Left ventricle myocardium superior (tissue), 1 donor: ENCODE measurements at regions not wholly inside any gene's neighbourhood (a gene's known extent, or its start where the extent isn't known, plus 50 kb on each side); places are given as distances from the start of the nearest gene placed in this dataset.

Source experiments
- ATAC-seq: fragments of 200-7000 bp; cut with Tn5 transposase; one replicate; pipeline ENCODE4 v1.9.1; 2020; ENCODE audit warnings: mild to moderate bottlenecking, moderate library complexity
- DNase-seq: peaks from one replicate; pipeline ENCODE4 v3.0.0-alpha.2; 2020
- intact Hi-C: fragments of 100-400 bp; cut with micrococcal nuclease; formaldehyde crosslinking; loops from one replicate; pipeline ENCODE4 v1.11.0; 2022
- donor health status: DM: no; HTN: yes; CAD: no; lungs with severe emphysema.

GRCh38 chr18:73831688-73832087, 315.9 kb downstream of the FBXO15 start:
- no peak for DNase-seq
- intact Hi-C loops, result no loop called here
- no peak for ATAC-seq

- ATAC-seq (peak; percentile 97), DNase-seq (peak; percentile 51)
- intact Hi-C loops, result no loop called here
These were observed 318.5 kb downstream of the FBXO15 start for GRCh38 chr18:73829146-73829545.

GRCh38 chr18:73827801-73828200, 319.8 kb downstream of the FBXO15 start:
- intact Hi-C loops, result no loop called here
- DNase-seq, result no peak
- no peak for ATAC-seq

GRCh38 chr18:73826098-73826497, 321.5 kb downstream of the FBXO15 start:
- DNase-seq (no peak), ATAC-seq (no peak)
- intact Hi-C loops, result no loop called here

GRCh38 chr18:73824671-73825070, 323.0 kb downstream of the FBXO15 start:
- DNase-seq (no peak), ATAC-seq (no peak)
- intact Hi-C loops, result no loop called here

- ATAC-seq, result no peak
- no peak for DNase-seq
- intact Hi-C loops, result no loop called here
These were observed 335.2 kb downstream of the FBXO15 start for GRCh38 chr18:73812423-73812822.

GRCh38 chr18:73807551-73808192, 340.0 kb downstream of the FBXO15 start:
- DNase-seq (no peak), ATAC-seq (no peak)
- intact Hi-C loops, result no loop called here

- intact Hi-C loops, result no loop called here
- ATAC-seq (no peak), DNase-seq (no peak)
These were observed 341.6 kb downstream of the FBXO15 start for GRCh38 chr18:73805991-73806390.

GRCh38 chr18:73797419-73797818, 350.2 kb downstream of the FBXO15 start:
- DNase-seq, result no peak
- ATAC-seq, result no peak
- intact Hi-C loops, result no loop called here

GRCh38 chr18:73793386-73793785, 354.2 kb downstream of the FBXO15 start:
- intact Hi-C loops, result no loop called here
- DNase-seq (no peak), ATAC-seq (no peak)

GRCh38 chr18:73791081-73791480, 356.6 kb downstream of the FBXO15 start:
- intact Hi-C loops, result no loop called here
- ATAC-seq, result no peak
- no peak for DNase-seq

- ATAC-seq (no peak), DNase-seq (no peak)
- intact Hi-C loops, result no loop called here
These were observed 357.0 kb downstream of the FBXO15 start for GRCh38 chr18:73790587-73790986.

- ATAC-seq (no peak), DNase-seq (no peak)
- intact Hi-C loops, result no loop called here
These were observed 360.3 kb downstream of the FBXO15 start for GRCh38 chr18:73787316-73787715.

- ATAC-seq, result no peak
- intact Hi-C loops, result no loop called here
- DNase-seq, result no peak
These were observed 362.3 kb downstream of the FBXO15 start for GRCh38 chr18:73785300-73785699.

GRCh38 chr18:73784853-73785252, 362.8 kb downstream of the FBXO15 start:
- intact Hi-C loops, result no loop called here
- ATAC-seq, result no peak

GRCh38 chr18:73782405-73782804, 365.2 kb downstream of the FBXO15 start:
- intact Hi-C loops, result no loop called here
- DNase-seq, result no peak
- no peak for ATAC-seq

More at GRCh38 chr18:73784853-73785252, 362.8 kb downstream of the FBXO15 start:
- DNase-seq, result no peak

GRCh38 chr18:73780218-73780617, 367.4 kb downstream of the FBXO15 start:
- DNase-seq (no peak), ATAC-seq (no peak)
- intact Hi-C loops, result no loop called here

GRCh38 chr18:73778032-73778359, 369.6 kb downstream of the FBXO15 start:
- intact Hi-C loops, result no loop called here
- ATAC-seq (no peak), DNase-seq (no peak)

- ATAC-seq (no peak), DNase-seq (no peak)
- intact Hi-C loops, result no loop called here
These were observed 370.1 kb downstream of the FBXO15 start for GRCh38 chr18:73777356-73778031.

GRCh38 chr18:73774811-73775509, 372.7 kb downstream of the FBXO15 start:
- intact Hi-C loops, result no loop called here
- DNase-seq (peak; percentile 48), ATAC-seq (peak; percentile 87)

GRCh38 chr18:73768043-73768442, 379.6 kb downstream of the FBXO15 start:
- no peak for DNase-seq
- intact Hi-C loops, result no loop called here
- no peak for ATAC-seq
